ENCODE measurements at regions not wholly inside any gene's neighbourhood (a gene's known extent, or its start where the extent isn't known, plus 50 kb on each side); places are given as distances from the start of the nearest gene placed in this dataset.

DNA sequence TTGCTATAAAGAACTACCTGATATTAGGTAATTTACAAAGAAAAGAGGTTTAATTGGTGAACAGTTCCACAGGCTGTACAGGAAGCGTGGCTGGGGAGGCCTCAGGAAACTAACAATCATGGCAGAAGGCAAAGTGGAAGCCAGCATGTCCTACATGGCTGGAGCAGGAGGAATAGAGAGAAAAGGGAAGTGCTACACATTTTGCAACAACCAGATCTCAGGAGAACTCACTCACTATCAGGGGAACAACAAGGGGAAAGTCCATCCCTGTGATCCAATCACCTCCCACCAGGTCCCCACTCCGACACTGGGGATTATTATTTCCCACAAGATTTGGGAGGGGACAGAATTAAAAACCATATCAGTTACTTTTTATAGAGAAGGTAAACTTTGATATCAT is 273.5 kb upstream of the MMADHC start:
- CTCF ChIA-PET, result no interaction called here
- intact Hi-C loops (cut with micrococcal nuclease), result no loop called here
- no peaks in the 10 kb centered on the region for H3K79me2 ChIP-seq (ENCODE audit: insufficient read depth, low read length)
- H3K4me2 ChIP-seq (ENCODE audit: low read length), result no peak overlapping the region
- H3K9me3 ChIP-seq (ENCODE audit: control insufficient read depth in 1 of 2, insufficient read depth in 1 of 2, low read depth in 1 of 2, low read length in 2 of 2), result no peaks in the 10 kb centered on the region
- no peak overlapping the region for H3K9ac ChIP-seq (ENCODE audit: low read length)
- H3K4me1 ChIP-seq (ENCODE audit: control insufficient read depth in 1 of 2, insufficient read depth in 2 of 2, low read length in 2 of 2), result no peaks in the 10 kb centered on the region; a peak in 1 of 4 replicates
- TF ChIP-seq ELF1 (IDR thresholded peaks at IDR 0.05; ENCODE audit: borderline replicate concordance, low read depth) (no peak), POLR2AphosphoS5 (IDR thresholded peaks at IDR 0.05; ENCODE audit: low read depth, low read length) (no peak), ZNF274 (IDR thresholded peaks at IDR 0.05; ENCODE audit: low read depth, low read length) (no peak), SP1 (IDR thresholded peaks at IDR 0.05; ENCODE audit: low read depth) (no peak), ZFX (IDR thresholded peaks at IDR 0.05) (no peak), SRF (IDR thresholded peaks at IDR 0.05; ENCODE audit: low read depth) (no peak), POLR2A (IDR thresholded peaks at IDR 0.05; ENCODE audit: borderline replicate concordance, extremely low read depth, insufficient read depth, insufficient read length) (no peak), SIN3A (IDR thresholded peaks at IDR 0.05; ENCODE audit: low read depth) (no peak), EGR1 (IDR thresholded peaks at IDR 0.05; ENCODE audit: low read depth) (no peak), EZH2 (IDR thresholded peaks at IDR 0.05) (no peak), EZH2phosphoT487 (IDR thresholded peaks at IDR 0.05; ENCODE audit: borderline replicate concordance) (no peak), FOSL1 (IDR thresholded peaks at IDR 0.05; ENCODE audit: low read depth) (no peak), TCF7L2 (IDR thresholded peaks at IDR 0.05; ENCODE audit: borderline replicate concordance, extremely low read depth, insufficient read depth, insufficient read length) (no peak), CBX3 (IDR thresholded peaks at IDR 0.05; ENCODE audit: low read depth) (no peak), YY1 (IDR thresholded peaks at IDR 0.05; ENCODE audit: extremely low read depth, insufficient replicate concordance, low read depth, low read length) (no peak), RAD21 (IDR thresholded peaks at IDR 0.05; ENCODE audit: low read depth) (no peak)
- TF ChIP-seq, protein P1, sequence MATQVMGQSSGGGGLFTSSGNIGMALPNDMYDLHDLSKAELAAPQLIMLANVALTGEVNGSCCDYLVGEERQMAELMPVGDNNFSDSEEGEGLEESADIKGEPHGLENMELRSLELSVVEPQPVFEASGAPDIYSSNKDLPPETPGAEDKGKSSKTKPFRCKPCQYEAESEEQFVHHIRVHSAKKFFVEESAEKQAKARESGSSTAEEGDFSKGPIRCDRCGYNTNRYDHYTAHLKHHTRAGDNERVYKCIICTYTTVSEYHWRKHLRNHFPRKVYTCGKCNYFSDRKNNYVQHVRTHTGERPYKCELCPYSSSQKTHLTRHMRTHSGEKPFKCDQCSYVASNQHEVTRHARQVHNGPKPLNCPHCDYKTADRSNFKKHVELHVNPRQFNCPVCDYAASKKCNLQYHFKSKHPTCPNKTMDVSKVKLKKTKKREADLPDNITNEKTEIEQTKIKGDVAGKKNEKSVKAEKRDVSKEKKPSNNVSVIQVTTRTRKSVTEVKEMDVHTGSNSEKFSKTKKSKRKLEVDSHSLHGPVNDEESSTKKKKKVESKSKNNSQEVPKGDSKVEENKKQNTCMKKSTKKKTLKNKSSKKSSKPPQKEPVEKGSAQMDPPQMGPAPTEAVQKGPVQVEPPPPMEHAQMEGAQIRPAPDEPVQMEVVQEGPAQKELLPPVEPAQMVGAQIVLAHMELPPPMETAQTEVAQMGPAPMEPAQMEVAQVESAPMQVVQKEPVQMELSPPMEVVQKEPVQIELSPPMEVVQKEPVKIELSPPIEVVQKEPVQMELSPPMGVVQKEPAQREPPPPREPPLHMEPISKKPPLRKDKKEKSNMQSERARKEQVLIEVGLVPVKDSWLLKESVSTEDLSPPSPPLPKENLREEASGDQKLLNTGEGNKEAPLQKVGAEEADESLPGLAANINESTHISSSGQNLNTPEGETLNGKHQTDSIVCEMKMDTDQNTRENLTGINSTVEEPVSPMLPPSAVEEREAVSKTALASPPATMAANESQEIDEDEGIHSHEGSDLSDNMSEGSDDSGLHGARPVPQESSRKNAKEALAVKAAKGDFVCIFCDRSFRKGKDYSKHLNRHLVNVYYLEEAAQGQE (IDR thresholded peaks at IDR 0.05; ENCODE audit: low read depth), result no peak
- TF ChIP-seq, protein P2, sequence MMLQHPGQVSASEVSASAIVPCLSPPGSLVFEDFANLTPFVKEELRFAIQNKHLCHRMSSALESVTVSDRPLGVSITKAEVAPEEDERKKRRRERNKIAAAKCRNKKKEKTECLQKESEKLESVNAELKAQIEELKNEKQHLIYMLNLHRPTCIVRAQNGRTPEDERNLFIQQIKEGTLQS (IDR thresholded peaks at IDR 0.05), result no peak
- TF ChIP-seq, protein P3, sequence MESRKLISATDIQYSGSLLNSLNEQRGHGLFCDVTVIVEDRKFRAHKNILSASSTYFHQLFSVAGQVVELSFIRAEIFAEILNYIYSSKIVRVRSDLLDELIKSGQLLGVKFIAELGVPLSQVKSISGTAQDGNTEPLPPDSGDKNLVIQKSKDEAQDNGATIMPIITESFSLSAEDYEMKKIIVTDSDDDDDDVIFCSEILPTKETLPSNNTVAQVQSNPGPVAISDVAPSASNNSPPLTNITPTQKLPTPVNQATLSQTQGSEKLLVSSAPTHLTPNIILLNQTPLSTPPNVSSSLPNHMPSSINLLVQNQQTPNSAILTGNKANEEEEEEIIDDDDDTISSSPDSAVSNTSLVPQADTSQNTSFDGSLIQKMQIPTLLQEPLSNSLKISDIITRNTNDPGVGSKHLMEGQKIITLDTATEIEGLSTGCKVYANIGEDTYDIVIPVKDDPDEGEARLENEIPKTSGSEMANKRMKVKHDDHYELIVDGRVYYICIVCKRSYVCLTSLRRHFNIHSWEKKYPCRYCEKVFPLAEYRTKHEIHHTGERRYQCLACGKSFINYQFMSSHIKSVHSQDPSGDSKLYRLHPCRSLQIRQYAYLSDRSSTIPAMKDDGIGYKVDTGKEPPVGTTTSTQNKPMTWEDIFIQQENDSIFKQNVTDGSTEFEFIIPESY (IDR thresholded peaks at IDR 0.05; ENCODE audit: extremely low read depth, insufficient replicate concordance, low read length), result no peak
- POLR2A ChIA-PET, result no interaction called here
- H4K20me1 ChIP-seq (ENCODE audit: insufficient read depth), result no peaks in the 10 kb centered on the region
- no peak for ATAC-seq
- no peak overlapping the region for H2AFZ ChIP-seq (ENCODE audit: low read depth, low read length, poor library complexity, severe bottlenecking)
- RAD21 ChIA-PET (ENCODE audit: low non-redundant PET in 1 of 2, low total read pairs in 2 of 2, uncharacterized antibody in 2 of 2, unreplicated experiment in 2 of 2), result no interaction called here
- H3K9me2 ChIP-seq (ENCODE audit: insufficient read depth), result no peaks in the 10 kb centered on the region
- H3K27me3 ChIP-seq (ENCODE audit: insufficient read depth, low read length), result no peaks in the 10 kb centered on the region
- no peak overlapping the region for H3K27ac ChIP-seq (ENCODE audit: low read depth, low read length)
- no peak overlapping the region for H3K4me3 ChIP-seq (replicated peaks in 1 of 2; ENCODE audit: low read depth in 1 of 2, low read length in 2 of 2)
- DNase-seq (ENCODE audit: low read depth, low spot score), result no peak
- no peaks in the 10 kb centered on the region for H3K36me3 ChIP-seq (ENCODE audit: control insufficient read depth in 1 of 2, insufficient read depth in 2 of 2, low read length in 2 of 2)
- no TSS peak for BruUV-seq (replicated peaks)
